HUES48 (cell line): ENCODE measurements at regions not wholly inside any gene's neighbourhood (a gene's known extent, or its start where the extent isn't known, plus 50 kb on each side); places are given as distances from the start of the nearest gene placed in this dataset.
"Not testable (repeated sequence)": the region's sequence is repeated elsewhere in the genome, so short reads cannot be mapped to it uniquely, and the experiment has no call there.

ENCODE experiments used
- H3K27ac ChIP-seq: one replicate; pipeline ENCODE4 v1.7.0; 2013; ENCODE audit warnings: low read depth, low read length, inconsistent platforms
- H3K27me3 ChIP-seq: 2 replicates; pipeline ENCODE4 v1.6.1; 2013; ENCODE audit warnings: mild to moderate bottlenecking, low read length; ENCODE audit not compliant: control insufficient read depth, insufficient read depth
- H3K36me3 ChIP-seq: 2 replicates; pipeline ENCODE4 v1.6.1; 2013; ENCODE audit warnings: low read length; ENCODE audit not compliant: control insufficient read depth, insufficient read depth
- H3K4me1 ChIP-seq: 2 replicates; pipeline ENCODE4 v1.6.1; 2013; ENCODE audit warnings: mild to moderate bottlenecking, low read length; ENCODE audit not compliant: control insufficient read depth, insufficient read depth
- H3K4me3 ChIP-seq: 2 replicates; pipeline ENCODE4 v1.5.1; 2013; ENCODE audit warnings: mild to moderate bottlenecking, low read depth, low read length
- H3K9ac ChIP-seq: 2 replicates; pipeline ENCODE4 v1.6.1; 2013; ENCODE audit warnings: mild to moderate bottlenecking, low read depth, low read length, moderate library complexity
- H3K9me3 ChIP-seq: 2 replicates; pipeline ENCODE4 v1.6.1; 2013; ENCODE audit warnings: low read length; ENCODE audit not compliant: control insufficient read depth, insufficient read depth

GRCh38 chr3:74978684-74979083 lies 364.2 kb upstream of the CNTN3 start:
- Histone ChIP-seq H3K9me3 (no peaks in the 10 kb centered on the region), H3K9ac (no peak overlapping the region), H3K27me3 (no peaks in the 10 kb centered on the region), H3K4me1 (peaks cover 17% of the 10 kb centered on the region), H3K36me3 (no peaks in the 10 kb centered on the region), H3K27ac (no peak overlapping the region), H3K4me3 (no peak overlapping the region)

DNA sequence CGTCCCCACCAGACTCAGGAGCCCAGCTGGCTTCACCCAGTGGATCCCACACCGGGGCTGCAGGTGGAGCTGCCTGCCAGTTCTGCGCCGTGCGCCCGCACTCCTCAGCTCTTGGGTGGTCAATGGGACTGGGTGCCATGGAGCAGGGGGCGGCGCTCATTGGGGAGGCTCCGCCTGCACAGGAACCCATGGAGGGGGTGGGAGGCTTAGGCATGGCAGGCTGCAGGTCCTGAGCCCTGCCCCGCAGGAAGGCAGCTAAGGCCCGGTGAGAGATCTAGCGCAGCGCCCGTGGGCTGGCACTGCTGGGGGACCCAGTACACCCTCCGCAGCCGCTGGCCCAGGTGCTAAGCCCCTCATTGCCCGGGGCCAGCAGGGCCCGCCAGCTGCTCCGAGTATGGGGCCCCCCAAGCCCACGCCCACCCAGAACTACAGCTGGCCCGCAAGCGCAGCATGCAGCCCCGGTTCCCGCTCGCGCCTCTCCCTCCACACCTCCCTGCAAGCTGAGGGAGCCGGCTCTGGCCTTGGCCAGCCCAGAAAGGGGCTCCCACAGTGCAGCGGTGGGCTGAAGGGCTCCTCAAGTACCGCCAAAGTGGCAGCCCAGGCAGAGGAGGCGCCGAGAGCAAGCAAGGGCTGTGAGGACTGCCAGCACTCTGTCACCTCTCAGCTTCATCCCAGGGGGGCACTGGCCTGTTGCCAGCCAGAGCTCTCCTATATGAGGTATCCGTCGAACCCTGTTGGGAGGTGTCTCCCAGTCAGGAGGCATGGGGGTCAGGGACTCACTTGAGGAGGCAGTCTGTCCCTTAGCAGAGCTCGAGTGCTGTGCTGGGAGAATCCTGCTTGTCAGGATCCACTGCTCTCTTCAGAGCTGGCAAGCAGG lies 370.8 kb upstream of the CNTN3 start:
- H3K4me1 ChIP-seq, H3K36me3 ChIP-seq, H3K27me3 ChIP-seq, H3K9ac ChIP-seq, H3K9me3 ChIP-seq, H3K27ac ChIP-seq, H3K4me3 ChIP-seq: not testable (repeated sequence)

DNA sequence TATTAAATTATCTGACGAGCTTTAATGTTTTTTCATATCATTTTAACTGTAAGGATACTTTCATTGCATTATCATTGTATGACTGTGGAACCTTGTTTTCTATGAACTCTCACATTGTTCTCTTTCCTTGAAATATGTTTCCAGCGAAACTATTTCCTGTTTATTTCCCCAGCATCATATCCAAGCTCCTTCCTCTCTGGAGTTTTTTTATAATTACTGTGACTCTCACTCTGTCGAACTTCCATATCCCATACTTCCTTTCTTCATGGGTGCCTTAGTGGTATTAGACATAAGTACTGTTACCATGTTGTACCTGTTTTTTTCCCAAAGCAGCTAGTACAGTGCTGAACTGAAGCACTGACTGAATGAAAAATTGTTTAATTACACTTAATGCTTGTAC lies 373.6 kb upstream of the CNTN3 start:
- no peaks in the 10 kb centered on the region for H3K4me1 ChIP-seq
- no peak overlapping the region for H3K27ac ChIP-seq
- no peaks in the 10 kb centered on the region for H3K36me3 ChIP-seq
- H3K9me3 ChIP-seq, result no peaks in the 10 kb centered on the region
- no peak overlapping the region for H3K9ac ChIP-seq
- H3K27me3 ChIP-seq, result no peaks in the 10 kb centered on the region
- no peak overlapping the region for H3K4me3 ChIP-seq

GRCh38 chr3:74992898-74993297 lies 378.4 kb upstream of the CNTN3 start:
- H3K9ac ChIP-seq, result no peak overlapping the region
- H3K36me3 ChIP-seq, result no peaks in the 10 kb centered on the region
- H3K9me3 ChIP-seq, result no peaks in the 10 kb centered on the region
- H3K4me3 ChIP-seq, result no peak overlapping the region
- H3K27ac ChIP-seq, result no peak overlapping the region
- H3K4me1 ChIP-seq, result no peaks in the 10 kb centered on the region
- no peaks in the 10 kb centered on the region for H3K27me3 ChIP-seq

GRCh38 chr3:75001330-75001729 lies 386.9 kb upstream of the CNTN3 start:
- Histone ChIP-seq H3K36me3 (no peaks in the 10 kb centered on the region), H3K9me3 (no peaks in the 10 kb centered on the region), H3K4me1 (no peaks in the 10 kb centered on the region), H3K27ac (no peak overlapping the region), H3K27me3 (no peaks in the 10 kb centered on the region), H3K9ac (no peak overlapping the region), H3K4me3 (no peak overlapping the region)

GRCh38 chr3:75012791-75013331 lies 398.4 kb upstream of the CNTN3 start:
- H3K9me3 ChIP-seq, result no peaks in the 10 kb centered on the region
- H3K9ac ChIP-seq, result no peak overlapping the region
- no peaks in the 10 kb centered on the region for H3K27me3 ChIP-seq
- no peaks in the 10 kb centered on the region for H3K36me3 ChIP-seq
- no peaks in the 10 kb centered on the region for H3K4me1 ChIP-seq
- no peak overlapping the region for H3K27ac ChIP-seq
- no peak overlapping the region for H3K4me3 ChIP-seq

- Histone ChIP-seq H3K27me3 (no peaks in the 10 kb centered on the region), H3K27ac (no peak overlapping the region), H3K9me3 (no peaks in the 10 kb centered on the region), H3K4me3 (no peak overlapping the region), H3K4me1 (no peaks in the 10 kb centered on the region), H3K36me3 (no peaks in the 10 kb centered on the region), H3K9ac (no peak overlapping the region)
Observed at GRCh38 chr3:75014008-75014407, 399.5 kb upstream of the CNTN3 start.

GRCh38 chr3:75015280-75015679 lies 400.8 kb upstream of the CNTN3 start:
- no peak overlapping the region for H3K27ac ChIP-seq
- no peak overlapping the region for H3K4me3 ChIP-seq
- H3K9ac ChIP-seq, result no peak overlapping the region
- no peaks in the 10 kb centered on the region for H3K27me3 ChIP-seq
- H3K4me1 ChIP-seq, result no peaks in the 10 kb centered on the region
- H3K36me3 ChIP-seq, result no peaks in the 10 kb centered on the region
- no peaks in the 10 kb centered on the region for H3K9me3 ChIP-seq

- Histone ChIP-seq H3K9ac (no peak overlapping the region), H3K36me3 (no peaks in the 10 kb centered on the region), H3K4me1 (no peaks in the 10 kb centered on the region), H3K4me3 (no peak overlapping the region), H3K9me3 (no peaks in the 10 kb centered on the region), H3K27me3 (no peaks in the 10 kb centered on the region), H3K27ac (no peak overlapping the region)
Observed at GRCh38 chr3:75035146-75035545, 420.7 kb upstream of the CNTN3 start.

GRCh38 chr3:75042941-75043340 lies 428.5 kb upstream of the CNTN3 start:
- Histone ChIP-seq H3K27me3 (no peaks in the 10 kb centered on the region), H3K9ac (no peak overlapping the region), H3K27ac (no peak overlapping the region), H3K9me3 (0 out of 2 replicates have a peak, but pooled peaks cover under 1% of the 10 kb centered on the region), H3K36me3 (no peaks in the 10 kb centered on the region), H3K4me1 (no peaks in the 10 kb centered on the region), H3K4me3 (no peak overlapping the region)

DNA sequence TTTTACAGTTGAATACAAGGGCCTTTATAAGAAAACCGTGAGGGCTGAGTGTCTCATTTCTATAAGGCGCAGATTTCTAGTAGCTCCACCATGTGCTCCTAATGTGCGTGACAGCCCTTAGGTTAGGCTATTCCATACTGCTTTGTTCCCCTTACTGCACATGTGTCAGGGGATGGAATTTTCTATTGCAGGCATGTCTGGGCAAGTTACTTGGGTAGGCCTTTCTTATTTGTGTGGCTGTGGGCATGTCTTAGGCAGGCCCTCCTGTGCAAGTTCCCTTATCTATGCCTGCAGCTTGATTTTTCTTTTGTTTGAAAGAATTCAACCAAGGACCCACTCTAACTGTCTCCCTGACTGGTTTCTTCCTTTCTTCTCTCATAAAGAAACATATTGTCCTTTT lies 434.2 kb upstream of the CNTN3 start:
- Histone ChIP-seq H3K36me3 (no peaks in the 10 kb centered on the region), H3K4me3 (no peak overlapping the region), H3K9me3 (peaks cover 21% of the 10 kb centered on the region), H3K4me1 (no peaks in the 10 kb centered on the region), H3K27me3 (no peaks in the 10 kb centered on the region), H3K27ac (no peak overlapping the region), H3K9ac (no peak overlapping the region)
